HG03354 (cell line): ENCODE measurements at regions not wholly inside any gene's neighbourhood (a gene's known extent, or its start where the extent isn't known, plus 50 kb on each side); places are given as distances from the start of the nearest gene placed in this dataset.
"Not testable (repeated sequence)": the region's sequence is repeated elsewhere in the genome, so short reads cannot be mapped to it uniquely, and the experiment has no call there.

Experiments
- ATAC-seq: cut with Tn5 transposase; IDR thresholded peaks from one replicate; pipeline ENCODE4 v1.9.1; 2021; ENCODE audit warnings: mild to moderate bottlenecking; ENCODE audit not compliant: unreplicated experiment, poor library complexity, severe bottlenecking

DNA sequence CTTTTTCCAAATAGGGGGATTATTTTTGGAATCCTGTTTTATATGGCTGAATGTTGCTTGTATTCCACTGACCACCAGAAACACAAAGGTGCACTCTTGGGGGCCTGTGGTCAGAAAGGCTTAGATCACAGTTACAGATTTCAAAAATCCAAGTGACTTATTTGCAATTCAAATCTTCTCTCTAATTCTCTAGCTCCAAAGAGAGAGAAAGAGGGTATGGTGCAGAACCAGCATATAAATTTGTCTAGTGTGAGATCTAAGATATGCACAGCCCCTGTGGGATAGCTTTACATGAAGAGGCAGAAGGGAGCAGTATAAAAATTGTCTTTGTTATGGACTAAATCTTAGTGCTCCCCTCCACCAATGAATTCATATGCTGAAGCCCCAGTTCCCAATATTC is 1121.7 kb upstream of the CELF2 start:
- ATAC-seq, result no peak

GRCh38 chr10:9898633-9899395 is 1118.9 kb upstream of the CELF2 start:
- no peak for ATAC-seq

- ATAC-seq, result no peak
Observed at GRCh38 chr10:9900751-9901150, 1116.9 kb upstream of the CELF2 start.

DNA sequence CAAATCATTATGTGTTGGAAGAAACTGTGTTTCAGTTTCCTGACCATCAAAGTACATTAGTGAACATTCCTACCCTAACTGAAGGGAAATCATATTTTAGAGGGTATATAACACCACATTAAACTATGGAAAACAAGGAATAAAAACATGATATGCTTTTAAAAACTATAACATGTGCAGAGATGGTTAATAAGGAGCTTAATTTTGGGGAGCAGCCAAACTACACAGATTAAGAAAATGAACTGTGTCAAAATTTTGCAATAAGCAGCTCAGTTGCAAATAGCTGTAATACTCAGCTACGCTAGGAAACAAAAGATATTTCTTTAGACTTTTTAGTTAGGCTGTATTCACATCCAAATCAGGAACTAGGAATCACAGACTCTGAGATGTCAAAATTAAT is 1115.7 kb upstream of the CELF2 start:
- no peak for ATAC-seq

- no peak for ATAC-seq
Observed at GRCh38 chr10:9910446-9910845, 1107.2 kb upstream of the CELF2 start.

GRCh38 chr10:9911488-9911887 is 1106.2 kb upstream of the CELF2 start:
- ATAC-seq, result no peak

GRCh38 chr10:9913876-9914514 is 1103.7 kb upstream of the CELF2 start:
- ATAC-seq, result no peak

GRCh38 chr10:9921544-9921943 is 1096.1 kb upstream of the CELF2 start:
- no peak for ATAC-seq

GRCh38 chr10:9922126-9922870 is 1095.4 kb upstream of the CELF2 start:
- no peak for ATAC-seq

DNA sequence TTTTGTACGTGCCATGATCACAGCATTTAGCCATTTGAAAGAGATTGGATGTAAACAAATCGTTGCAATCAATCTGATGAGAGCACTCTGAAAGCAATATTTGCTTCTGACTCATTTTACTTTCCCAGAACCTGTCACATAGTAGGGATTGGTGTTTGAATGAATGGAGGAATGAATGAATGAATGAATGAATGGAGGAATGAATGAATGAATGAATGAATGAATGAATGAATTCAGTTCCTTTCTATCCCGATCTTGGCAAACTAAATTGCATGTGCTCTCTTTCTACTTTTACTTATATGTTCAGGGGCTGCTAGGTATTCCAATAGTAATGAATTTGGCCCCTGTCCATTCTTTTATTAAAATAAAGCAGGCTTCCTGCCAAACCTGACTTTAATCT is 1091.7 kb upstream of the CELF2 start:
- no peak for ATAC-seq

DNA sequence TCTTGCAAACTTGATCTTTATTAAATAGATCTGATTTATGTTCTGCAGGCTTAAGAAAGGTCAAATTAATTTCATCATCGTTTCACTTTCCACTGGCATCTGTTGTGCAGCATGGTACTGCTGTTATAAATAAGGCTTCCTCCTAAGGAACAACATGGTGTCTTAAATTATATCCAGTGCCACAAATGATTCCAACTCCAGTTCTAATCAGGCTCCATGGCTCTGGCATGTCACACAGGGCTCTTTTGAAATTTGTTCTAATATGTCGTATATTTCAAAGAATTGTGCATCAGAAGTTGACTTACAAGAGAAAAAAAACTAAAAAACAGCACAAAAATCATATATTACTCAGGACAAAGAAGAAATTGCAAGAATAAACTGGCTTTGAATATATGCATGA is 1090.8 kb upstream of the CELF2 start:
- no peak for ATAC-seq

- ATAC-seq, result no peak
Observed at GRCh38 chr10:9939716-9940115, 1078.0 kb upstream of the CELF2 start.

DNA sequence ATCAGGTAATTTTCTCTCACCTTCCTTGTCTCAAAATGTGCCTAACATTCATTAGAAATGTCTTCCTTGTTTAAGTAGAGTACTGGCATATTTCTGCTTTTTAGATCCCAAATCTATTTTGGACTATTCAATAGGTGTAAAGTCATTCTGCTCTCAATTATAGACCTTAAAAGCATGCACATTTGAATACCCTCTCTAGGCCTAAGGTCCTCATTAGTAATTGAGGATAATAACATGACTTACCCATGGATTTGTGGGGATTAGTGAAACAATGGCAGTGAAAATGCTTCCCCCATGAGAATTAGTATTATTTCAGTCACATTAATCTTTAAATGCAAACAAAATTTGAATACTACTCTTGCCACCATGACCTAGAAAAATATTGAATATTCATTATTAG is 1073.0 kb upstream of the CELF2 start:
- no peak for ATAC-seq

GRCh38 chr10:9950070-9950469 is 1067.6 kb upstream of the CELF2 start:
- no peak for ATAC-seq

- ATAC-seq, result no peak
Observed at GRCh38 chr10:9951481-9952257, 1066.0 kb upstream of the CELF2 start.

GRCh38 chr10:9957351-9957750 is 1060.3 kb upstream of the CELF2 start:
- ATAC-seq, result no peak

GRCh38 chr10:9957876-9958275 is 1059.8 kb upstream of the CELF2 start:
- not testable (repeated sequence) for ATAC-seq

- no peak for ATAC-seq
Observed at GRCh38 chr10:9965341-9965740, 1052.3 kb upstream of the CELF2 start.

DNA sequence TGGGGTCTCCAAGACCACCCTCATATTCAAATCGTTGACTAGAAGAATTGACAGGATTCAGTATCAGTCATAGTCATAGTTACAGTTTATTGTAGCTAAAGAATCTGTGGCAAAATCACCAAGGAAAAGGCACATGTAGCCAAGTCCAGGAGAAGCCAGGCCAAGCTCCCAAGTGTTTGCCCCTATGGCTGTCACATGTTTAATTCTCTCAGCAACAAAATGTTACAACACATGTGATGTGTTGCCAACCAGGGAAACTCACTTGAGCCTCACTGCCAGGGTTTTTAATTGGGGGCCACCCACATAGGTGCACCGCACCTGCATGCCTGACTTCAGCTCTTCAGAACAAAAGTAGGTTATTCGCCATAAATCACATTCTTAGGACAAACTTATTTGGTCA is 1030.9 kb upstream of the CELF2 start:
- ATAC-seq, result no peak

GRCh38 chr10:9987197-9987596 is 1030.5 kb upstream of the CELF2 start:
- ATAC-seq, result no peak
